ENCODE measurements at regions not wholly inside any gene's neighbourhood (a gene's known extent, or its start where the extent isn't known, plus 50 kb on each side); places are given as distances from the start of the nearest gene placed in this dataset.

- 52 to 62% methylated on average over 3 of the region's 3 CpGs for WGBS, 2 donors
- Histone ChIP-seq H3K36me3 (ENCODE audit: low read depth, missing control alignments) (no peaks in the 10 kb centered on the region), H3K4me3 (no peak overlapping the region), H3K9me3 (no peaks in the 10 kb centered on the region), H3K27me3 (no peaks in the 10 kb centered on the region), H3K4me1 (no peaks in the 10 kb centered on the region), H3K27ac (no peak overlapping the region)
- no peak for TF ChIP-seq POLR2A (IDR thresholded peaks at IDR 0.05)
- TF ChIP-seq CTCF (IDR thresholded peaks at IDR 0.05): no peak
- DNase-seq: no peak
- intact Hi-C loops (cut with DNase I; ENCODE audit: low total_unique reads): no loop called here
Observed at GRCh38 chr1:106304106-106304505, 752.4 kb upstream of the PRMT6 start.

- Histone ChIP-seq H3K27ac (no peak overlapping the region), H3K27me3 (no peaks in the 10 kb centered on the region), H3K4me1 (no peaks in the 10 kb centered on the region), H3K36me3 (ENCODE audit: low read depth, missing control alignments) (no peaks in the 10 kb centered on the region), H3K9me3 (no peaks in the 10 kb centered on the region), H3K4me3 (no peak overlapping the region)
- TF ChIP-seq POLR2A (IDR thresholded peaks at IDR 0.05) (no peak), CTCF (IDR thresholded peaks at IDR 0.05) (no peak)
- 93 to 96% methylated on average over 3 of the region's 3 CpGs for WGBS, 2 donors
- intact Hi-C loops (cut with DNase I; ENCODE audit: low total_unique reads): no loop called here
- DNase-seq: no peak
Observed at GRCh38 chr1:106319612-106320011, 736.9 kb upstream of the PRMT6 start.

- no peaks in the 10 kb centered on the region for H3K36me3 ChIP-seq (ENCODE audit: low read depth, missing control alignments)
- 66 to 78% methylated on average over 5 of the region's 5 CpGs for WGBS, 2 donors
- TF ChIP-seq CTCF (IDR thresholded peaks at IDR 0.05) (no peak), POLR2A (IDR thresholded peaks at IDR 0.05) (no peak)
- H3K27me3 ChIP-seq: no peaks in the 10 kb centered on the region
- no peak overlapping the region for H3K27ac ChIP-seq
- DNase-seq: no peak
- no peaks in the 10 kb centered on the region for H3K4me1 ChIP-seq
- intact Hi-C loops (cut with DNase I; ENCODE audit: low total_unique reads): no loop called here
- no peaks in the 10 kb centered on the region for H3K9me3 ChIP-seq
- H3K4me3 ChIP-seq: no peak overlapping the region
Observed at GRCh38 chr1:106325600-106325999, 730.9 kb upstream of the PRMT6 start.

GRCh38 chr1:106344494-106344893, 712.0 kb upstream of the PRMT6 start:
- Histone ChIP-seq H3K27ac (no peak overlapping the region), H3K27me3 (no peaks in the 10 kb centered on the region), H3K4me3 (no peak overlapping the region), H3K36me3 (ENCODE audit: low read depth, missing control alignments) (no peaks in the 10 kb centered on the region), H3K4me1 (no peaks in the 10 kb centered on the region), H3K9me3 (no peaks in the 10 kb centered on the region)
- no peak for TF ChIP-seq POLR2A (IDR thresholded peaks at IDR 0.05)
- TF ChIP-seq CTCF (IDR thresholded peaks at IDR 0.05): no peak
- no peak for DNase-seq
- WGBS, 2 donors: 68 to 70% methylated on average over 3 to 4 of the region's 4 CpGs
- intact Hi-C loops (cut with DNase I; ENCODE audit: low total_unique reads): no loop called here

- H3K4me3 ChIP-seq: no peak overlapping the region
- intact Hi-C loops (cut with DNase I; ENCODE audit: low total_unique reads): no loop called here
- DNase-seq: no peak
- no peaks in the 10 kb centered on the region for H3K4me1 ChIP-seq
- H3K36me3 ChIP-seq (ENCODE audit: low read depth, missing control alignments): no peaks in the 10 kb centered on the region
- TF ChIP-seq CTCF (IDR thresholded peaks at IDR 0.05) (peak in 1 of 3 experiments; percentile 26), POLR2A (IDR thresholded peaks at IDR 0.05) (no peak)
- H3K9me3 ChIP-seq: no peaks in the 10 kb centered on the region
- 88 to 91% methylated on average over 2 of the region's 2 CpGs for WGBS, 2 donors
- no peaks in the 10 kb centered on the region for H3K27me3 ChIP-seq
- H3K27ac ChIP-seq: no peak overlapping the region
Observed at GRCh38 chr1:106360252-106360651, 696.2 kb upstream of the PRMT6 start.

All from testis (tissue), 2 donors.